ENCODE measurements at regions not wholly inside any gene's neighbourhood (a gene's known extent, or its start where the extent isn't known, plus 50 kb on each side); places are given as distances from the start of the nearest gene placed in this dataset.

DNA sequence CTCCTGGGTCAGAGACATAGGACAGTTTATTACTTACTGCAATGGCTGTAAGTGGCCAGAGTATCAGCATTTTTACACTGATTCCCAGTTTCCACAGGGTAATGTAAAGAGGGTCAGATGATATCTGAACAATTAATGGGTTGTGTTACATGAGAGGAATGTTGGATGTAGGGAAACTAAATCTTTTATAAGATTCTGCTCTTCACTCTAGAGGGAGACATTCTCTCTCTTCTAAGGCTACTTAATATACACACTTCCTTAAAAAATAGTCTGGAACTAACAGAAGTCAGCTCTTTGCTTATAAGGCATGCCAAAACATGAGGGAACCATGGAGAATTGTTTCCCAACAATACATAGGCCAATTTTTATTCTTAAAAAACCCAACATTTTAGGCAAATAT, 389.8 kb downstream of the ETNK1 start:
- H3K27me3 Mint-ChIP-seq (ENCODE audit: low read depth in 2 of 2): no peaks in the 10 kb centered on the region
- Histone ChIP-seq H3K36me3 (ENCODE audit: control insufficient read depth, insufficient read depth, low read length) (no peaks in the 10 kb centered on the region), H3K27me3 (ENCODE audit: control insufficient read depth, insufficient read depth, low read length) (no peaks in the 10 kb centered on the region), H3K27ac (ENCODE audit: low read length) (no peak overlapping the region), H3K4me3 (ENCODE audit: low read length) (no peak overlapping the region), H3K9me3 (ENCODE audit: control insufficient read depth, insufficient read depth, low read length) (no peaks in the 10 kb centered on the region), H3K4me1 (ENCODE audit: control insufficient read depth, insufficient read depth, low read length) (no peaks in the 10 kb centered on the region)
- no peaks in the 10 kb centered on the region for H3K4me1 Mint-ChIP-seq
- no peaks in the 10 kb centered on the region for H3K36me3 Mint-ChIP-seq
- TF ChIP-seq, protein P1, sequence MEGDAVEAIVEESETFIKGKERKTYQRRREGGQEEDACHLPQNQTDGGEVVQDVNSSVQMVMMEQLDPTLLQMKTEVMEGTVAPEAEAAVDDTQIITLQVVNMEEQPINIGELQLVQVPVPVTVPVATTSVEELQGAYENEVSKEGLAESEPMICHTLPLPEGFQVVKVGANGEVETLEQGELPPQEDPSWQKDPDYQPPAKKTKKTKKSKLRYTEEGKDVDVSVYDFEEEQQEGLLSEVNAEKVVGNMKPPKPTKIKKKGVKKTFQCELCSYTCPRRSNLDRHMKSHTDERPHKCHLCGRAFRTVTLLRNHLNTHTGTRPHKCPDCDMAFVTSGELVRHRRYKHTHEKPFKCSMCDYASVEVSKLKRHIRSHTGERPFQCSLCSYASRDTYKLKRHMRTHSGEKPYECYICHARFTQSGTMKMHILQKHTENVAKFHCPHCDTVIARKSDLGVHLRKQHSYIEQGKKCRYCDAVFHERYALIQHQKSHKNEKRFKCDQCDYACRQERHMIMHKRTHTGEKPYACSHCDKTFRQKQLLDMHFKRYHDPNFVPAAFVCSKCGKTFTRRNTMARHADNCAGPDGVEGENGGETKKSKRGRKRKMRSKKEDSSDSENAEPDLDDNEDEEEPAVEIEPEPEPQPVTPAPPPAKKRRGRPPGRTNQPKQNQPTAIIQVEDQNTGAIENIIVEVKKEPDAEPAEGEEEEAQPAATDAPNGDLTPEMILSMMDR (IDR thresholded peaks at IDR 0.05): no peak
- no peak for ATAC-seq
- H3K4me3 Mint-ChIP-seq: no peak overlapping the region
- DNase-seq: no peak
- H3K9me3 Mint-ChIP-seq: peaks cover 2 to 4% of the 10 kb centered on the region in 2 donors
- no peak overlapping the region for H3K27ac Mint-ChIP-seq
- intact Hi-C loops (cut with micrococcal nuclease): no loop called here

DNA sequence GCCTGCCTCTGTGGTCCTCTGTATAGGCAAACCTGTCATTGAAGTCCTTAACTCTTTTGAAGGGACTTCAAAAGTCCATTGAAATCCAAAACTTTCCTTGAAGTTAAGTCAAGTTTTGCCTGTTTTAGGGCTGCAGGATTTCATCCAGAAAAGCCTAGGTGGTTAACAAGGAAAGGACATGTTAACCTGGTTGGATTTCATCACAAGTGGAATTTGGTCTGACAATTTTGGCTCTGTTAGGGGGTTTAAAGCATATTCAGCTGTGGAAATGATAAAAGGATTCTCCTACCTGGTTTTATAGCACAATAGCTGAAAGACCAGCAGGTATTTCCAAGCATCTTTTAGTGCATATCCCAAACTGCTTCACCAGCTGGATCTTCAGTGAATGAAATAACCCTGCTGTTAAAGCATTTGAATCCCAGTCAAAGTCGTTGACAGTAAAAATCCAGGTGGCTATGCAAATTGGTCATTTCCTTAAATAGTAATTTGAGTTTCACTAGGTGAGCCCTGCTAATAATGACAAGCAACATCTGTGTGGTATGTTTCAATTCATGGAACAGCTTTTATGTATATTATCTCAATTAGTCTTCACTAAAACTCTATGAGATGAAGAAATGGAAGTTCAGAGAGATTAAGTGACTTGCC, 400.5 kb downstream of the ETNK1 start:
- no peak overlapping the region for H3K27ac ChIP-seq (ENCODE audit: low read length)
- H3K27me3 ChIP-seq (ENCODE audit: control insufficient read depth, insufficient read depth, low read length): no peaks in the 10 kb centered on the region
- DNase-seq: no peak
- Mint-ChIP-seq H3K27ac (no peak overlapping the region), H3K9me3 (peaks cover 7 to 9% of the 10 kb centered on the region in 2 donors), H3K36me3 (no peaks in the 10 kb centered on the region), H3K4me3 (no peak overlapping the region), H3K27me3 (ENCODE audit: low read depth in 2 of 2) (no peaks in the 10 kb centered on the region), H3K4me1 (no peaks in the 10 kb centered on the region)
- TF ChIP-seq, protein P1 (IDR thresholded peaks at IDR 0.05): no peak
- WGBS (ENCODE audit: insufficient coverage): 39% methylated on average over 1 of the region's 1 CpG
- H3K9me3 ChIP-seq (ENCODE audit: control insufficient read depth, insufficient read depth, low read length): no peaks in the 10 kb centered on the region
- intact Hi-C loops (cut with micrococcal nuclease): no loop called here
- H3K4me3 ChIP-seq (ENCODE audit: low read length): no peak overlapping the region
- ATAC-seq: no peak
- no peaks in the 10 kb centered on the region for H3K4me1 ChIP-seq (ENCODE audit: control insufficient read depth, insufficient read depth, low read length)
- no peaks in the 10 kb centered on the region for H3K36me3 ChIP-seq (ENCODE audit: control insufficient read depth, insufficient read depth, low read length)

DNA sequence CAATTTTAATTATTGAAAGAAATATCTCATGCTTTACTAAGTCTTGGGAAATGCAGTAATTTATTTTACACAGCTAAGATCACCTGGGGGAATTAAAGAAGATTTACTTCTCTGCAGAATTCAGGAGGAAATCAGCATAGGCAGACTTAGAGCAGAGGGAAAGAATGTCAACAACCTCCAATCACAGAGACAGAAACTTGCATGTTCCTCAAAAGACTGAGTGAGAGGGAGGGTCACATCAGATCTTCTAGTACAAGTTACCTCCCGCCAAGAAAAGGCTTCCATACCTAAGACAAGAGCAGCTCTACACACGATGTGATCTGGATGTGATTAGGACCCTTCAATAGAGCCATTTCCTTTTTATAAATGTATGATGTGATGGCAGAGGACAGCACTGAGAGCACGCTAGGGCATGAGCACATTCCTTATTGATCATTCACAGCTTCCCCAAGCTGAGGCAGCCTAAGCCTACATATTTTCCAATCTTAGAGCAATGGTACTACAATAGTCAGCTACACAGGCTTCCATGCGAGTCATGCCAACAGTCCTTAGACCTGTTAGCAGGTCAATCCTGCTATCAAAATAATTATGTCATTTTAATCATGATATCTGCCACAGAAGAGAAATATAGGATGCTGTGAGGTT, 403.3 kb downstream of the ETNK1 start:
- Mint-ChIP-seq H3K9me3 (no peaks in the 10 kb centered on the region), H3K27ac (no peak overlapping the region), H3K27me3 (ENCODE audit: low read depth in 2 of 2) (no peaks in the 10 kb centered on the region), H3K4me1 (no peaks in the 10 kb centered on the region), H3K4me3 (no peak overlapping the region), H3K36me3 (no peaks in the 10 kb centered on the region)
- Histone ChIP-seq H3K9me3 (ENCODE audit: control insufficient read depth, insufficient read depth, low read length) (no peaks in the 10 kb centered on the region), H3K27ac (ENCODE audit: low read length) (no peak overlapping the region), H3K4me3 (ENCODE audit: low read length) (no peak overlapping the region), H3K27me3 (ENCODE audit: control insufficient read depth, insufficient read depth, low read length) (no peaks in the 10 kb centered on the region), H3K36me3 (ENCODE audit: control insufficient read depth, insufficient read depth, low read length) (no peaks in the 10 kb centered on the region), H3K4me1 (ENCODE audit: control insufficient read depth, insufficient read depth, low read length) (no peaks in the 10 kb centered on the region)
- DNase-seq: no peak
- 87% methylated on average over 2 of the region's 4 CpGs for WGBS (ENCODE audit: insufficient coverage)
- TF ChIP-seq, protein P1 (IDR thresholded peaks at IDR 0.05): no peak
- no peak for ATAC-seq
- intact Hi-C loops (cut with micrococcal nuclease): no loop called here

DNA sequence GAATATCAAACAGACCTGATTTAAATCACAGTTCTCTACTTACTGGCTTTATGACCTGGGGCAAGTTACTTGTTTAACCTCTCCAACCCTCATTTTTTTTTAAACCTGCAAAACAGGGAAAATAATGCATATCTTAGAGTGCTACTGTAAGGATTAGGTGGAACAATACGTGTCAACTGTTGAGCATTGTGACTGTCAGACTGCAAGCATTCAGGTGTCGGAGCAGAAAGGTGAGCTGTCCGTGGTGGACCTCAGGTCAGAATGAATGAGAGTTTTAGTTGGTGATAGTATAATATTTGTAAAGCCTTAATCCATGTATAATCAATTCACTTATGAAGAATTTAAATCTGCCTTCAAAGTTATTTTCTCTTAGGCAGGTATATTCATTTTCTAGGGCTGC, 404.2 kb downstream of the ETNK1 start:
- no peaks in the 10 kb centered on the region for H3K36me3 ChIP-seq (ENCODE audit: control insufficient read depth, insufficient read depth, low read length)
- ATAC-seq: no peak

More for the DNA sequence above, 404.2 kb downstream of the ETNK1 start:
- DNase-seq: no peak
- H3K36me3 Mint-ChIP-seq: no peaks in the 10 kb centered on the region
- H3K4me3 Mint-ChIP-seq: no peak overlapping the region
- no peak overlapping the region for H3K27ac Mint-ChIP-seq
- no peaks in the 10 kb centered on the region for H3K27me3 Mint-ChIP-seq (ENCODE audit: low read depth in 2 of 2)
- no peaks in the 10 kb centered on the region for H3K27me3 ChIP-seq (ENCODE audit: control insufficient read depth, insufficient read depth, low read length)
- no peaks in the 10 kb centered on the region for H3K9me3 Mint-ChIP-seq
- no peaks in the 10 kb centered on the region for H3K4me1 ChIP-seq (ENCODE audit: control insufficient read depth, insufficient read depth, low read length)
- H3K9me3 ChIP-seq (ENCODE audit: control insufficient read depth, insufficient read depth, low read length): no peaks in the 10 kb centered on the region
- H3K4me1 Mint-ChIP-seq: no peaks in the 10 kb centered on the region
- intact Hi-C loops (cut with micrococcal nuclease): no loop called here
- H3K27ac ChIP-seq (ENCODE audit: low read length): no peak overlapping the region
- TF ChIP-seq, protein P1 (IDR thresholded peaks at IDR 0.05): no peak
- no peak overlapping the region for H3K4me3 ChIP-seq (ENCODE audit: low read length)
- 95% methylated on average over 3 of the region's 3 CpGs for WGBS (ENCODE audit: insufficient coverage)
